Cardiac fibroblast (primary cell): ENCODE measurements at regions not wholly inside any gene's neighbourhood (a gene's known extent, or its start where the extent isn't known, plus 50 kb on each side); places are given as distances from the start of the nearest gene placed in this dataset.

Source experiments
- DNase-seq, 2 donors: peaks; one replicate each; pipeline versions ENCODE4 v3.0.0 to v3.0.0-alpha.2; 2010; ENCODE audit warnings: low read depth in 2 of 2
- H3K4me3 ChIP-seq, 2 donors: replicated peaks in 1 of 2; 1 replicate in 1 of 2; 2 replicates in 1 of 2; pipeline ENCODE4 v1.5.1; 2011; ENCODE audit warnings: low read depth in 2 of 2, low read length in 2 of 2, mild to moderate bottlenecking in 2 of 2, moderate library complexity in 1 of 2
- TF ChIP-seq, protein P1 (sequence below): IDR thresholded peaks from one replicate; pipeline ENCODE4 v1.5.1; 2011; ENCODE audit warnings: low read depth, mild to moderate bottlenecking, low read length, inconsistent platforms

DNA sequence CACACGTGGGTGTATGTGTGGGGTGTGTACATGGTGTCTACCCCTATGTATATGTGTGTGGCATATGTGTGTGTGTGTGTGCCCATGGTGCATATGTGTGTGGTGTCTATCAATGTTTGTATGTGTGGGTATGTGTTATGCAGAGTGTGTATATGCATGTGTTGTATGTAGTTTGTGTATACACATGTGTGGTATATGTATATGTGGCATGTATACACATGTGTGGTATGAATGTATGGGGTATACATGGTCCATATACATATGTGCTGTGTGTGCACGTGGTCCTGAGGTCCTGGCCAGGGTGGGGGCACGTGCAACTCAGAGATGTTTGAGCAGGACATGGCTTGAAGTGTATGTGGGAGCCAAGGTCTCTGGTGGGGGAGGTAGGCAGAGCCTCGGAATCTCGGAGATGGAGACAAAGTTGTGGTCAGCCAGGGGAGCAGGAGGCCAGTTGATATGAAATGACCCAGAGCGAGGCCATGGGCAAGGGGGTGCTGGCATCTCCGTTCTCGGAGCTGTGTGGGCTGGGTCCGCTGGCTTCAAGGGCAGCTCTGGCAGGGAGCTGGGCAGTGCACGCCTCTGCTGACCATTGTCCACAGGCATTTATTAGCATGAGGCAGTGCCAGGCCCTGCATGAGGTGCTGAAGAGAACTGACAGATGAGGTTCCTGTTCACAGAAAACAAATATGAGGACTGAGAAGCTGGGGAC lies 276.2 kb upstream of the CHD6 start:
- no peak for DNase-seq
- no peak overlapping the region for H3K4me3 ChIP-seq
- TF ChIP-seq, protein P1, sequence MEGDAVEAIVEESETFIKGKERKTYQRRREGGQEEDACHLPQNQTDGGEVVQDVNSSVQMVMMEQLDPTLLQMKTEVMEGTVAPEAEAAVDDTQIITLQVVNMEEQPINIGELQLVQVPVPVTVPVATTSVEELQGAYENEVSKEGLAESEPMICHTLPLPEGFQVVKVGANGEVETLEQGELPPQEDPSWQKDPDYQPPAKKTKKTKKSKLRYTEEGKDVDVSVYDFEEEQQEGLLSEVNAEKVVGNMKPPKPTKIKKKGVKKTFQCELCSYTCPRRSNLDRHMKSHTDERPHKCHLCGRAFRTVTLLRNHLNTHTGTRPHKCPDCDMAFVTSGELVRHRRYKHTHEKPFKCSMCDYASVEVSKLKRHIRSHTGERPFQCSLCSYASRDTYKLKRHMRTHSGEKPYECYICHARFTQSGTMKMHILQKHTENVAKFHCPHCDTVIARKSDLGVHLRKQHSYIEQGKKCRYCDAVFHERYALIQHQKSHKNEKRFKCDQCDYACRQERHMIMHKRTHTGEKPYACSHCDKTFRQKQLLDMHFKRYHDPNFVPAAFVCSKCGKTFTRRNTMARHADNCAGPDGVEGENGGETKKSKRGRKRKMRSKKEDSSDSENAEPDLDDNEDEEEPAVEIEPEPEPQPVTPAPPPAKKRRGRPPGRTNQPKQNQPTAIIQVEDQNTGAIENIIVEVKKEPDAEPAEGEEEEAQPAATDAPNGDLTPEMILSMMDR, result no peak

DNA sequence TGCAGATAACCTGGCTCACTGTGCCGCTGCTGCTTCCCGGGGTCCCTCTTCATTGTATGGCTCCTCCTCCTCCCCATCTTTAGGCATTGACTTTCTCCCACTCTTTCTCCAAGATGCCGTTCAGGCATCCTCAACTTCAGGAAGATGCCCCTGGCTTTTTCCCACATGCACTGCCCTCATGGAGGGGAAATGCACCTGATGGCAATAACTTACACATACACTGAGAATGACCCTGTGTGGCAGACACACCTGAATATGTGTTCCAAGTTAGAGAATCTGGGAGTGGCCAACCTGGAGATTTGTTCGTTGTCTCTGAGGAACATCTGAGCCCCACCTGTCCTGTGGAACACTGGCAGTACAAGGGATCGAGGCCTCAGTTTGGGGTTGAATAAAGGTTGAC lies 273.9 kb upstream of the CHD6 start:
- TF ChIP-seq, protein P1, result no peak
- DNase-seq, result no peak
- H3K4me3 ChIP-seq, result no peak overlapping the region

DNA sequence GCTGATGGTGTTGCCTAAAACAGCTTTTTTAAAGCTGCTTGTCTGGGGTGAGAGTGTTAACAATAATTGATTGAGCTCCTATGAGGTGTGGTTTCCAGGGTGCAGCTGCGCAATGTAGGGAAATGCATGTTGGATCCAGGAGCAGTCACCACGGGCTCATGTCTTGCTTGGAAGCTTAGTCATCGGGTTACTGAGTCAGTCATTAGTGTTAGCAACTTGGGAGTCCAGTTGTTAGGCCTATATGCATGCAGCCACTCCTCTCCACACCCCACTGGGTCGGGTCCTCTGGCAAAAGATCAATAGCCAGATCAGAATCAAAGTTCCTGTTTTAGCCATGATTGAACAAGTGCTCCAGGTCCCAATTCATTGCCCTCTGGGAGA lies 271.7 kb upstream of the CHD6 start:
- TF ChIP-seq, protein P1, result no peak
- no peak overlapping the region for H3K4me3 ChIP-seq
- no peak for DNase-seq

DNA sequence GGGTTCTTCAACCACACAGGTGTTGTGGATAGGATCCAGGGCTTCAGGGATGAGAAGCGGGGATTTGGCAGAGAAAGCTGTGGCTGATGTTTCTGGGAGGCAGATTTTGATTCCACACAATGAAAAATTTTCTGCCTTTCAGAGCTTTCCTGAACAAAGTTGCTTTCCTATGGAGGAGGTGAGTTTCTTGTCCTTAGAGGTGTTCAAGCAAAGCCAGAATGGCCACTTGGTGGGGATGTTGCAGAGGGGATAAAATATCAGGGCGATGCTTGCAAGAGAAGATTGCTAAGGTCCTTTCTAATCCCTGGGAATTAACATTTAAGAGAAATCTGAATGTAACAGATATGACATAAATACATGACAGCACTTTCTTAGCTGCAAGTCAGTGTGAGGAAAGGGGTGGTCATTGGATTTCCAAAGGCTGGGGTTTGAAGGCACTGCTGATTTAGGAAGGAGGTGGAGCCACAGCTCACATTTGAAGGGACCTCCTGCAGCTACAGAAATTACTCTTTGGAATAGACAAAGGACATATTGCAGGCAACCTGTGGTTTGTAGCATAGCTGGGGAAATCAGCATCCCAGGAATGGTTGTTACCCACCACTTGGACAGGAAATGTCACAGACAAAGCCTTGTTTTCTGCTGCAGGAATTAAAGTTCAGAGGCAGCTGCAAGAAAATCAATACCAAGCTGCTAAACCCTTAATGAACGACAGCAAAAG lies 271.1 kb upstream of the CHD6 start:
- no peak for DNase-seq
- H3K4me3 ChIP-seq, result no peak overlapping the region
- TF ChIP-seq, protein P1, result no peak

DNA sequence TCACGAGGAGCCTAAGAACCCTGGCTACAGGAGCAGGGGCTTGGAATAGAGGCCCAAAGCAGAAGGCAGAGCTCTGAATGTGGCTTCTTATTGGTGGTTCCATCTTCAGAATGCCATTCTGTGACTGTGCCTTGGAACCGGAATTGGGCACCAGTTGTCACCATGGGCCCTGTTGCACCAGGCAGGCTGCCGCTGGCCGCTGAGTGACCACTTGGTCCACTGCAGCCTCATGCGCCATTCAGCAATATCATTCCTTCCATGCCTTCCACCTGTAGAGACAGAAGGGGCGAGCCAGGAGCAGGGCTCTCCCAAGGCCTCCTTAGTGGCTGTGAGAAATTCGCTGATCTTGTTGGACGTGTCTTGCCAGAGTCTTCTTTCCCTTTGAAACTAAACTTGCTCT lies 270.3 kb upstream of the CHD6 start:
- H3K4me3 ChIP-seq, result no peak overlapping the region
- TF ChIP-seq, protein P1, result no peak
- no peak for DNase-seq

DNA sequence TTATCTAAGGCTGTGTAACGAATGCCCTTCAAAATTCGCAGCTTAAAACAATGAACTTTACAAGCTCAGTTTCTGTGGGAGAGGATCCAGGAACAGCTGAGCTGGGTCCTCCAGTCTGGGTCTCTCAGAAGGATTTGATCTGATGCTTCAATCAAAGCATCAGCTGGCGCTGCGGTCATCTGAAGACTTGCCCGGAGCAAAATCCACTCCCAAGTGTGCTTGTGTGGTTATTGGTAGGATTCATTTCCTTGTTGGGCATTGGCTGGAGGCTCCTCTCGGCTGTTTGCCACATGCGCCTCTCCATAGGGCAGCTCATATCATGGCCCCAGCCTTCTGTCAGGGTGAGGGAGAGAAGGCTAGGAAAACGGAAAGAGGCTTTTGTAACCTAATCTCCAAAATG lies 269.3 kb upstream of the CHD6 start:
- no peak for DNase-seq
- TF ChIP-seq, protein P1, result no peak
- no peak overlapping the region for H3K4me3 ChIP-seq
